ENCODE measurements at regions not wholly inside any gene's neighbourhood (a gene's known extent, or its start where the extent isn't known, plus 50 kb on each side); places are given as distances from the start of the nearest gene placed in this dataset.
A peak's percentile ranks its signal among the peaks of the same experiment; 100 is the strongest.

DNA sequence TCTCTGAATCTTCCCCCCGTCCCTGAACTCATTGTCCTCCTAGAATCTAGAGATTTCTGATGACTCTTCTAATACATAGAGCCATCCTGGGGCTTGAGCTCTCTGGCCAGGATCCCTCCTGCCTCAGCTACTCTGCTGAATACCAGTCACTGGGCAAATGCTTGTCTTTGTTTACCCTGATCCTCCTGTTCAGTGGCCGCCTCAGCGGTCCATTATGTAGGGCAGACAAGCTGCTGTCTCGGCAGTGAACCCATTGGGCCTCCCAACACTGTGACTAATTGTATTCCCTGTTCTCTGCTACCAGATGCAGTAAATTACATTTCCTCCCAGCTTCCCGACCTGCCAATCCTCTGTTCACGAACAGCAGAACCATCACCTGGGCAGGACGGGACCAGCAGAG lies 151.6 kb downstream of the PALM2AKAP2 start:
- Histone ChIP-seq H3K9me3 (no peaks in the 10 kb centered on the region), H3K27me3 (no peaks in the 10 kb centered on the region), H3K27ac (no peak overlapping the region), H3K4me1 (peaks cover 0 to 5% of the 10 kb centered on the region in 2 donors), H3K4me3 (no peak overlapping the region), H3K36me3 (no peaks in the 10 kb centered on the region)
- DNase-seq (no peak), ATAC-seq (no peak)
- TF ChIP-seq, protein P1, sequence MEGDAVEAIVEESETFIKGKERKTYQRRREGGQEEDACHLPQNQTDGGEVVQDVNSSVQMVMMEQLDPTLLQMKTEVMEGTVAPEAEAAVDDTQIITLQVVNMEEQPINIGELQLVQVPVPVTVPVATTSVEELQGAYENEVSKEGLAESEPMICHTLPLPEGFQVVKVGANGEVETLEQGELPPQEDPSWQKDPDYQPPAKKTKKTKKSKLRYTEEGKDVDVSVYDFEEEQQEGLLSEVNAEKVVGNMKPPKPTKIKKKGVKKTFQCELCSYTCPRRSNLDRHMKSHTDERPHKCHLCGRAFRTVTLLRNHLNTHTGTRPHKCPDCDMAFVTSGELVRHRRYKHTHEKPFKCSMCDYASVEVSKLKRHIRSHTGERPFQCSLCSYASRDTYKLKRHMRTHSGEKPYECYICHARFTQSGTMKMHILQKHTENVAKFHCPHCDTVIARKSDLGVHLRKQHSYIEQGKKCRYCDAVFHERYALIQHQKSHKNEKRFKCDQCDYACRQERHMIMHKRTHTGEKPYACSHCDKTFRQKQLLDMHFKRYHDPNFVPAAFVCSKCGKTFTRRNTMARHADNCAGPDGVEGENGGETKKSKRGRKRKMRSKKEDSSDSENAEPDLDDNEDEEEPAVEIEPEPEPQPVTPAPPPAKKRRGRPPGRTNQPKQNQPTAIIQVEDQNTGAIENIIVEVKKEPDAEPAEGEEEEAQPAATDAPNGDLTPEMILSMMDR (IDR thresholded peaks at IDR 0.05), result no peak
- intact Hi-C loops (cut with DNase I), result no loop called here

DNA sequence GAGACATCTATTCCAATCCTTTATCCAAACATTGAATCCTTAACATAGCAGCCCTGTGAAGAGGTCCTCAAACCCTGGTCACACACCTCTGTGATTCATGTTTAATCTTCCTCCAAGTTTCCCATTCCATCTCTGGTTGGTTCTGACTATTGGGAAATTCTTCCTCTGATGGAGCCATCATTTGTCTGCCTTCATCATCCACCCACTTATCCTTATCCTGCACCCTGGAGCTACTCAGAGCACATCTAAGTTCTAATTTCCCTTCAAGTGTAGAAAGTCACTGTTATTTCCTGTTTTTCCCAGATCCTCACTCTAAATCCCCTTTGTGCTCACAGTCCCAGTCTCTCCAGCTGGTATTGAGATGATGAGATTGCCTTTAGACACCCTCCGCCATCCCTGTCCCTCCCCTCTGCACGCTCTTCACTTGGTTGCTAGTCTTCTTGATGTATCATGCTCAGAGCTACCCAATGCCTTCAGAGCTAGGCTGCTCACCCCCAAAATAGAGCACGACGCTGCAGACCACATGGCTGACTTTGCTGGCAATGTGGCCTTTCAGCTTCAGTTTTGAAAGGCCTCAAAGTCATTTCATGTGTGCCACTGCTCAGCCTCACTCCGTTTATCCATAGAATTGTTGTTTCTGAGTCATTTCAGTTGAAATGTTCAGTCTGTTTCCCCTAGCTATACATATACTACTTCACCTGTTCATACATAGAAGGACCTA lies 154.3 kb downstream of the PALM2AKAP2 start:
- Histone ChIP-seq H3K4me1 (peaks cover 0 to 5% of the 10 kb centered on the region in 2 donors), H3K27me3 (no peaks in the 10 kb centered on the region), H3K4me3 (no peak overlapping the region), H3K9me3 (no peaks in the 10 kb centered on the region), H3K36me3 (no peaks in the 10 kb centered on the region), H3K27ac (peak overlapping the region in 1 of 2 donors; percentile 13)
- intact Hi-C loops (cut with DNase I), result no loop called here
- DNase-seq (no peak), ATAC-seq (no peak)
- TF ChIP-seq, protein P1 (IDR thresholded peaks at IDR 0.05), result no peak

DNA sequence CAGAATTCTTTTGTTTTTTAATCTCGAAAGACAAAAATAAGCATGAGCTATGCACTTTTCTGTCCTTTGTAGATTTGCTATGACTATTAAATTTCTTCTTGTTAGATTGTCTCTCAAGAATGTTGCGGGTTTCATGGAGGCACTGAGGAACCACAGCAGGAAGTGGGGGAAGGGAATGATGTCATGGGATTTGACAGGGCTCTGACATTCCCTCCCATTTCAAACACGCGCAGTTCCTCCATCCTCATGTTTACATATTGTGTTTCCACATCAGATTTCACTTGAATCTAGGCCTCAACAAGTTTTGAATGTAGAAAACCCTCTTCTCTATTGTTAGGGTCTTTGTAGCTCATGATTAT lies 154.8 kb downstream of the PALM2AKAP2 start:
- Histone ChIP-seq H3K4me3 (no peak overlapping the region), H3K27ac (peak overlapping the region in 1 of 2 donors; percentile 13), H3K4me1 (peaks cover 0 to 5% of the 10 kb centered on the region in 2 donors), H3K9me3 (no peaks in the 10 kb centered on the region), H3K27me3 (no peaks in the 10 kb centered on the region), H3K36me3 (no peaks in the 10 kb centered on the region)
- ATAC-seq (no peak), DNase-seq (no peak)
- intact Hi-C loops (cut with DNase I), result no loop called here
- TF ChIP-seq, protein P1 (IDR thresholded peaks at IDR 0.05), result no peak

DNA sequence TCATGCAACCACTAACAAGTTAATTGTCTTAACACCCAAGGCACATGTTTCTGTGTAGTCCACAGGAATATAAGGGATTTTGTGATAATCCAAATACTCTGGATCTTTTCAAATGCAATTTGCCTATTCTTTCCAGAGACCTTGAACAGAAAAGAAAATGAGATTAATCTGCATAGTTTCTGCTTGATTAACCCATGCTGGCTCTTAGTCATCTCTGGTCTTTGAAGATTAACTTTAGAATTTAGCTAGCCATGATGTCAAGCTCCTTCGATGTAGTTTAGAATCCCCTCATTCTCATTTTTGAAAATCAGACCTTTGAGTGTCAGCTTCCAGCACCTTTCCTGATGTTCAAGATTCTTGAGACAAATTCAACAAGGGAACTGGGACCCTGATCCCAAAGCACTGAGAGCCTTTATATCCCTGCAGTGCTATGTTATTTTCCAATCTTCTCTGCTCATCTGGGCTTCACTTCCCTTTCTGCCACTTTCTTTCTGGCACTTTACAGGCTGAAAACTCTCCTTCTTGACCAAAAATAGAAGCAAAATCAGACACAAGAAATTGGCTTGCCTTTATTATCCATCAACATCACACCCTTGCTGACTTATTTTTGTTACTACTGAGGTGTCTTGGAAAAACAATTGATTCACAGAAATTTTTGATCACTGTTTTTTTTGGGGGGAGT lies 155.5 kb downstream of the PALM2AKAP2 start:
- ATAC-seq, result no peak
- TF ChIP-seq, protein P1 (IDR thresholded peaks at IDR 0.05), result no peak

DNA sequence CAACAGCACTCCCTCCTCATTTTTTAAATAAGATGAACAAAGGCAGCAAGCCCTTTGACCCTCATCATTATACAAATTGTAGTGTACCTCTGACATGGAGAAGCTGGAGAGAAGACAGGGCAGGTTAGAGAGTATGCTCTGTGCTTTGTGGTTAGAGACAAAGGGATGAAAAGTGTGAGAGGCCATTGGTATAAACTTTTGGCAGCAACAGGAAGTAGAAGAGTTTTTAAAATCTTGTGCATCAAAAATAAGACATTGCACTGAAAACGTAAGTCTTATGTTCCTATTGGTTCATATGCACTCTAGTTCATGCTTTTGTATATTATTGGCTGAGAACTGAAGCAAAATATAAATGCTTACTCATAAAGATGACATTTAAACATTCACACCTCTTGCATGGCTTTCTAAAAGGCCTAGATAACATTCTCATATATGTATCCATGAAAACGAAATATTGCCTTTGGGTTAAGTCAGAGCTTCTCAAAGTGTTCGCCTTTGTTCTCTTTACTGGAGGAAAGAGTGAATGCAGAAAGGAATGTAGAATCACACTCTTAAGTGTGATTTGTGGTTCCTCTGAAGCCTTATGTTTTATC lies 158.0 kb downstream of the PALM2AKAP2 start:
- Histone ChIP-seq H3K27ac (no peak overlapping the region), H3K4me1 (peaks cover 0 to 5% of the 10 kb centered on the region in 2 donors), H3K36me3 (no peaks in the 10 kb centered on the region), H3K4me3 (no peak overlapping the region), H3K27me3 (no peaks in the 10 kb centered on the region), H3K9me3 (no peaks in the 10 kb centered on the region)
- ATAC-seq (no peak), DNase-seq (no peak)
- TF ChIP-seq, protein P1 (IDR thresholded peaks at IDR 0.05), result no peak
- intact Hi-C loops (cut with DNase I), result no loop called here

More for the DNA sequence above, 155.5 kb downstream of the PALM2AKAP2 start:
- no peak overlapping the region for H3K27ac ChIP-seq
- H3K36me3 ChIP-seq, result no peaks in the 10 kb centered on the region
- DNase-seq, result no peak
- no peaks in the 10 kb centered on the region for H3K9me3 ChIP-seq
- H3K27me3 ChIP-seq, result no peaks in the 10 kb centered on the region
- no peak overlapping the region for H3K4me3 ChIP-seq
- H3K4me1 ChIP-seq, result peaks cover 0 to 5% of the 10 kb centered on the region in 2 donors
- intact Hi-C loops (cut with DNase I), result no loop called here

Measured in left lung (tissue), 4 donors.